Mammary epithelial cell (primary cell): ENCODE measurements at regions not wholly inside any gene's neighbourhood (a gene's known extent, or its start where the extent isn't known, plus 50 kb on each side); places are given as distances from the start of the nearest gene placed in this dataset.

Experiments used
- EZH2 ChIP-seq: IDR thresholded peaks from 2 replicates; pipeline ENCODE4 v1.6.1; 2012; ENCODE audit warnings: low read length, inconsistent platforms, borderline replicate concordance
- TF ChIP-seq, protein P1 (sequence below), 2 donors: IDR thresholded peaks in 1 of 2; conservative IDR thresholded peaks in 1 of 2; 2 replicates each; pipeline ENCODE4 v1.5.1; 2011 to 2012; ENCODE audit warnings: inconsistent platforms in 2 of 2, low read length in 2 of 2, mild to moderate bottlenecking in 2 of 2, control low read depth in 1 of 2, low read depth in 1 of 2; ENCODE audit not compliant: insufficient read depth in 1 of 2; ENCODE audit errors: extremely low read depth in 1 of 2

DNA sequence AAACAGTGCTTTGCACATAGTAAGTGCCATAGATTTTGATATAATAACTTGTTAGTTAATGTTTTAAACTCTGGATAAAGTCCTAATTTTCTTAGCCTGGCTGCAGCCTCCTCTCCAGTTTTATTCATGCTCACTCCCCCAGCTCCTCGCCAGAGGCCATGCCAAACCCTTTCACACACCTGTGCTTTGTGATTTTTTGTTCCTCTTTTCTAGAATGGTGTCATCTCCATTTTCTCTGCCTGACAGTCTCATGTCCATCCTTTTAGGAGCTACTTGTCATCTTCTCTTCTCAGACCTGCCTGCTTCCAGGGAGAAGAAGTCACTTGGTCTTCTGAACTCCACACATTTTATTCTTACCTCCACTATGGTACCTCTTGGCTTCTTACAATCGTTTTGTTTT lies 55.8 kb upstream of the SPATA13 start:
- no peak for TF ChIP-seq EZH2
- TF ChIP-seq, protein P1, sequence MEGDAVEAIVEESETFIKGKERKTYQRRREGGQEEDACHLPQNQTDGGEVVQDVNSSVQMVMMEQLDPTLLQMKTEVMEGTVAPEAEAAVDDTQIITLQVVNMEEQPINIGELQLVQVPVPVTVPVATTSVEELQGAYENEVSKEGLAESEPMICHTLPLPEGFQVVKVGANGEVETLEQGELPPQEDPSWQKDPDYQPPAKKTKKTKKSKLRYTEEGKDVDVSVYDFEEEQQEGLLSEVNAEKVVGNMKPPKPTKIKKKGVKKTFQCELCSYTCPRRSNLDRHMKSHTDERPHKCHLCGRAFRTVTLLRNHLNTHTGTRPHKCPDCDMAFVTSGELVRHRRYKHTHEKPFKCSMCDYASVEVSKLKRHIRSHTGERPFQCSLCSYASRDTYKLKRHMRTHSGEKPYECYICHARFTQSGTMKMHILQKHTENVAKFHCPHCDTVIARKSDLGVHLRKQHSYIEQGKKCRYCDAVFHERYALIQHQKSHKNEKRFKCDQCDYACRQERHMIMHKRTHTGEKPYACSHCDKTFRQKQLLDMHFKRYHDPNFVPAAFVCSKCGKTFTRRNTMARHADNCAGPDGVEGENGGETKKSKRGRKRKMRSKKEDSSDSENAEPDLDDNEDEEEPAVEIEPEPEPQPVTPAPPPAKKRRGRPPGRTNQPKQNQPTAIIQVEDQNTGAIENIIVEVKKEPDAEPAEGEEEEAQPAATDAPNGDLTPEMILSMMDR (conservative IDR thresholded peaks at IDR 0.05 in 1 of 2, IDR thresholded peaks at IDR 0.05 in 1 of 2; ENCODE audit: extremely low read depth in 1 of 2, insufficient read depth in 1 of 2, low read depth in 1 of 2, low read length in 2 of 2) = no peak
